Fibroblast of lung (primary cell): ENCODE measurements at regions not wholly inside any gene's neighbourhood (a gene's known extent, or its start where the extent isn't known, plus 50 kb on each side); places are given as distances from the start of the nearest gene placed in this dataset.

Source experiments
- DNase-seq, 2 donors: peaks; one replicate each; pipeline versions ENCODE4 v3.0.0 to v3.0.0-alpha.2; 2010; ENCODE audit warnings: low read depth in 2 of 2
- H2AFZ ChIP-seq: 2 replicates; pipeline ENCODE4 v1.5.1; 2012; ENCODE audit warnings: low read length, control low read depth, inconsistent platforms
- H3K27ac ChIP-seq: 2 replicates; pipeline ENCODE4 v1.5.1; 2011; ENCODE audit warnings: low read length, control low read depth; ENCODE audit not compliant: insufficient read depth
- H3K27me3 ChIP-seq: 2 replicates; pipeline ENCODE4 v1.5.1; 2011; ENCODE audit warnings: mild to moderate bottlenecking, low read length; ENCODE audit not compliant: control insufficient read depth, insufficient read depth
- H3K36me3 ChIP-seq: 2 replicates; pipeline ENCODE4 v1.5.1; 2011; ENCODE audit warnings: low read length; ENCODE audit not compliant: control insufficient read depth, insufficient read depth
- H3K4me1 ChIP-seq: 2 replicates; pipeline ENCODE4 v1.5.1; 2011; ENCODE audit warnings: low read length; ENCODE audit not compliant: control insufficient read depth, insufficient read depth; ENCODE audit errors: extremely low read depth
- H3K4me2 ChIP-seq: 2 replicates; pipeline ENCODE4 v1.5.1; 2011; ENCODE audit warnings: low read length, control low read depth; ENCODE audit not compliant: insufficient read depth; ENCODE audit errors: extremely low read depth
- H3K4me3 ChIP-seq, 4 experiments: fragments of 200-600 bp in 1 of 4; sonication (generic) in 1 of 4; replicated peaks in 1 of 4; 2 replicates each; pipeline ENCODE4 v1.5.1; 2011 to 2016; ENCODE audit warnings: low read length in 4 of 4, low read depth in 3 of 4, mild to moderate bottlenecking in 3 of 4, control low read depth in 2 of 4, inconsistent platforms in 1 of 4, mixed read lengths in 1 of 4; ENCODE audit not compliant: insufficient read depth in 1 of 4; ENCODE audit errors: control extremely low read depth in 1 of 4
- H3K79me2 ChIP-seq: 2 replicates; pipeline ENCODE4 v1.5.1; 2012; ENCODE audit warnings: mild to moderate bottlenecking, low read length, inconsistent platforms; ENCODE audit not compliant: control insufficient read depth, insufficient read depth
- H3K9ac ChIP-seq: 2 replicates; pipeline ENCODE4 v1.5.1; 2011; ENCODE audit warnings: mild to moderate bottlenecking, low read length, control low read depth; ENCODE audit not compliant: insufficient read depth
- H3K9me3 ChIP-seq: 2 replicates; pipeline ENCODE4 v1.5.1; 2012; ENCODE audit warnings: low read depth, low read length; ENCODE audit not compliant: control insufficient read depth, insufficient read depth
- H4K20me1 ChIP-seq: 2 replicates; pipeline ENCODE4 v1.5.1; 2011; ENCODE audit warnings: low read length; ENCODE audit not compliant: control insufficient read depth, insufficient read depth; ENCODE audit errors: extremely low read depth
- CTCF ChIP-seq, 2 donors: IDR thresholded peaks in 1 of 2; conservative IDR thresholded peaks in 1 of 2; 1 replicate in 1 of 2; 2 replicates in 1 of 2; pipeline ENCODE4 v1.5.1; 2011 to 2012; ENCODE audit warnings: low read length in 2 of 2, control low read depth in 1 of 2, inconsistent platforms in 1 of 2, low read depth in 1 of 2, mild to moderate bottlenecking in 1 of 2
- EZH2 ChIP-seq: IDR thresholded peaks from 2 replicates; pipeline ENCODE4 v1.5.1; 2012; ENCODE audit warnings: low read length, control low read depth, mild to moderate bottlenecking; ENCODE audit errors: missing control alignments

DNA sequence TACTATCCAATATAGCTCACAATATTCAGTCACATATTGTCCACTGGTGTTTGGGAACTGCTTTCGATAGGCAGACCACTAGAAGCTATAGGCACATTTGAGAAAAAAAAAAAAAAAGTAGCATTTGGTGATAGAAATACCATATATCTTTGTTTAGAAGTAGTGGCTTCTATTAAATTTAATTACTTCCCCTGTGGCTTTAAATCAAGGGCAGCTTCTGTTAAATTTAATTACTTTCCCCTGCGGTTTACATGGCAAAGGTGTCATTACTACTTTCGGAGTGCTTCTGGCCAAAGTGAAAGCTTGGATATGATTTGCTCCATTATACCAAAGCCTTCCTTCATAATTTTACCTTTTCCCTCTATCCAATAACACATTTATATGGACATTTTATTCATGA lies 229.9 kb downstream of the TTLL7 start:
- no peaks in the 10 kb centered on the region for H3K79me2 ChIP-seq
- no peak overlapping the region for H2AFZ ChIP-seq
- H3K27ac ChIP-seq = no peak overlapping the region
- no peaks in the 10 kb centered on the region for H3K9me3 ChIP-seq
- H4K20me1 ChIP-seq = no peaks in the 10 kb centered on the region
- no peak for TF ChIP-seq CTCF (conservative IDR thresholded peaks at IDR 0.05 in 1 of 2, IDR thresholded peaks at IDR 0.05 in 1 of 2; ENCODE audit: low read depth in 1 of 2, low read length in 2 of 2)
- no peak for TF ChIP-seq EZH2
- no peaks in the 10 kb centered on the region for H3K27me3 ChIP-seq
- DNase-seq = no peak
- H3K4me2 ChIP-seq = no peak overlapping the region
- no peaks in the 10 kb centered on the region for H3K4me1 ChIP-seq
- H3K36me3 ChIP-seq = no peaks in the 10 kb centered on the region
- no peak overlapping the region for H3K9ac ChIP-seq
- H3K4me3 ChIP-seq = no peak overlapping the region

DNA sequence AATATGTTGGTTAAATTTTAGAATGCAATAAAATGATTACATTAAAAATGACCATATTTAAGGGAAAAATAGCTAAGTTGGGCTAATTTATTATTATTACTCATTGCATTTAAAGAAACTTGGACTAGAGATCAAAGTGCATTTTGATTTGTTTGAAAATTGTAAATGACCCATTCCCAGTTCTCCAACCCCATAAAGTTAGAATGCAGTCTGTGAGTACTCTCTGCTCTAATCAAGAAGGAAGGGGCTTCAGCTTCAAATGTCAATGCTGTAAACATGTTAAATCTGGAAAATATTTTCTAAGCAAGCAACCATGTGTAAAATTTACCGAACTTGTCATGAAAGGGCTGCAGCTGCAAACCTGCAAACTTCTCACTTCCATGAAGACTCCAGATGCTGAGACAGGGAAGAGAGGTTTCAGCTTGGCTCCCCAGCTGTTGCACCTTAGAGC lies 232.7 kb downstream of the TTLL7 start:
- DNase-seq = no peak
- Histone ChIP-seq H3K27ac (no peak overlapping the region), H2AFZ (no peak overlapping the region), H3K36me3 (no peaks in the 10 kb centered on the region), H3K4me2 (no peak overlapping the region), H4K20me1 (no peaks in the 10 kb centered on the region), H3K9me3 (no peaks in the 10 kb centered on the region), H3K4me3 (no peak overlapping the region), H3K79me2 (no peaks in the 10 kb centered on the region), H3K4me1 (no peaks in the 10 kb centered on the region), H3K27me3 (no peaks in the 10 kb centered on the region), H3K9ac (no peak overlapping the region)
- TF ChIP-seq EZH2 = no peak
- TF ChIP-seq CTCF (conservative IDR thresholded peaks at IDR 0.05 in 1 of 2, IDR thresholded peaks at IDR 0.05 in 1 of 2; ENCODE audit: low read depth in 1 of 2, low read length in 2 of 2) = no peak

DNA sequence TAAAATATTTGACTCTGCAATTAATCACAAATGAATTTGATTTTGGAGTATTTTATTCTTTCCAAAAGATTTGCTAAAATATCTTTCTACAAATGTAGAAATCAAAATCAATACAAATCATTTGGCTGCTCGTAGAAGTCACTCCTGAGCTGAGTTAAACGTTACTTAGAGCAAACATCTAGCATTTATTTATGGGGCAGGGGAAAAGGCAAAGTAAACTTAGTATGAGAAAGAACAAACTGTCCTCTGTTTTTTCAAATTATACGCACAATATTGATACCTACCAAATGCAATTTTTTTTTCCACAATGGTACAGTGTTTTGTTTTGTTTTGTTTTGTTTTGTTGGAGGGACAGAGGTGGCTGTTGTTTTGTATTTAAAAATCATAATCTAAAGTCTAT lies 233.8 kb downstream of the TTLL7 start:
- TF ChIP-seq CTCF (conservative IDR thresholded peaks at IDR 0.05 in 1 of 2, IDR thresholded peaks at IDR 0.05 in 1 of 2; ENCODE audit: low read depth in 1 of 2, low read length in 2 of 2) (no peak), EZH2 (no peak)
- H2AFZ ChIP-seq = no peak overlapping the region
- no peak overlapping the region for H3K27ac ChIP-seq

More for the DNA sequence above, 233.8 kb downstream of the TTLL7 start:
- no peaks in the 10 kb centered on the region for H3K36me3 ChIP-seq
- no peaks in the 10 kb centered on the region for H4K20me1 ChIP-seq
- H3K4me3 ChIP-seq = no peak overlapping the region
- no peaks in the 10 kb centered on the region for H3K9me3 ChIP-seq
- no peak for DNase-seq
- H3K4me1 ChIP-seq = no peaks in the 10 kb centered on the region
- H3K27me3 ChIP-seq = no peaks in the 10 kb centered on the region
- no peaks in the 10 kb centered on the region for H3K79me2 ChIP-seq
- no peak overlapping the region for H3K9ac ChIP-seq
- no peak overlapping the region for H3K4me2 ChIP-seq
